GM18499 (cell line): ENCODE measurements at regions not wholly inside any gene's neighbourhood (a gene's known extent, or its start where the extent isn't known, plus 50 kb on each side); places are given as distances from the start of the nearest gene placed in this dataset.
"Not testable (repeated sequence)": the region's sequence is repeated elsewhere in the genome, so short reads cannot be mapped to it uniquely, and the experiment has no call there.

Experiments used
- ATAC-seq: cut with Tn5 transposase; IDR thresholded peaks from one replicate; pipeline ENCODE4 v1.9.1; 2021; ENCODE audit warnings: moderate number of reproducible peaks; ENCODE audit not compliant: insufficient read depth, unreplicated experiment

DNA sequence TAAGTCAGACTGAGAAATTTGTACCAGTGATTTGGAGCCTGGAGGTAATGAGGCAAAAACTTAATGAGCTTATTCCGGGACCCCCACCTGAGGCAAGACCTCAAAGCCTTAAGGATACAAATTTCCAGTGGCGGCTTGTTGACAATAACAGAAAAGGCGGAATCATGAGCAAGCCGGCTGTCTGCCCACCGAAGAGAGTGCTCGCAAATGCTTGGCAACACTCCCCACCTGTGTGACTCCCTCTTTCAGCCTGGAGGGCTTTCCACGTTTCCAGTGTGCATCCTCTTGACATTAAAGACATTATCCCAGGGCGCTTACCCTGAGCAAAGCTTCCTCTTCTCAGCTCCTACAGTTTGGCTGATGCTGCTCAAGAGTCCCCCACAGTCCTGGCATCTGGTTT is 830.4 kb upstream of the TPTE start:
- ATAC-seq, result not testable (repeated sequence)

DNA sequence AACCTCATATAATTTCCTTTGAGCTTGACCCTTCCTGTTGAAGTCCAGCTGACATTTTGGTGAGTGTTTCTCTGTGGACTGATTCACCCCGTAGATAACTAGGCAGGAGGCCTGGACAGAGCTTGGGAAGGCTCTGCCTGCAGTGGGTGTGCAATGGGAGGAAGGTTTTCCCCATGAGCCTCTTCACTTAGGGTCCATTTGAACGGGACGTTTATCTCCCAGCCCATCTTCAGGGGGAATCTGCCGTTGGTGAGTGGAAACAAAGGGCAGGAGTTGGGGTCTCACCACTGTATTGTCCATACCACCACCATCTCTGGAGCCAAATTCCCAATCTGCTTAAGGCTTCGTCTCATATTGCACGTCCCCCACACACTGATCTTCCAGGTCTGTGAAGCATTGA is 825.6 kb upstream of the TPTE start:
- not testable (repeated sequence) for ATAC-seq

DNA sequence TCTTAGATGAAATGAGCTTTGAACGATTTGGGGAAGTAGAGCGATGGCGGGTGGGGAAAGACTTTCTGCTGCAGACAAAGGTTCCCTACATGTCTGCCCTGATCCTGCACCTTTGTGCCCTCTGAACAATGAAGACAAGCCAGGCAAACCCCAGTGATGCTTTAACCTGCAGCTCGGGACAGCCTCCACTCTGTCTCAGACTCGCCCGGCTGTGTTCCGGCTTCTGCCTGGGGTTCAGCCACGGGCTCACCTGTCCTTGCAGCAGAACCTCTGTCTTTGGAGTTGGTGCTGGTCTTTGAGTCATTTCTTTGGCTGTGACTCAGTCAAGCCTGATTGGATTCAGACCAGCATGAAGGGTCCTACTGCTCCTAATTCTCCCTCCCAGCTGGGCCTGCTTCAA is 823.6 kb upstream of the TPTE start:
- ATAC-seq, result not testable (repeated sequence)

DNA sequence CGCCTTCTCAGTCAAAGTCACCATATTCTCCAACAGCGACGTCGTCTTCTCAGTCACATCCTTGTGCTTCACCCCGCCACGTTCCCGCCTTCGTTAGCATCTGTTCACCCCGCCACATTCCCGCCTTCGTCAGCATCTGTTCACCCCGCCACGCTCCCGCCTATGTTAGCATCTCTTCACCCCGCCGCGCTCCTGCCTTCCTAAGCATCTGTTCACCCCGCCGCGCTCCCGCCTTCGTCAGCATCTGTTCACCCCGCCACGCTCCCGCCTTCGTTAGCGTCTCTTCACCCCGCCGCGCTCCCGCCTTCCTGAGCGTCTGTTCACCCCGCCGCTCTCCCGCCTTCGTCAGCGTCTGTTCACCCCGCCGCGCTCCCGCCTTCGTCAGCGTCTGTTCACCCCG is 816.4 kb upstream of the TPTE start:
- ATAC-seq, result not testable (repeated sequence)

DNA sequence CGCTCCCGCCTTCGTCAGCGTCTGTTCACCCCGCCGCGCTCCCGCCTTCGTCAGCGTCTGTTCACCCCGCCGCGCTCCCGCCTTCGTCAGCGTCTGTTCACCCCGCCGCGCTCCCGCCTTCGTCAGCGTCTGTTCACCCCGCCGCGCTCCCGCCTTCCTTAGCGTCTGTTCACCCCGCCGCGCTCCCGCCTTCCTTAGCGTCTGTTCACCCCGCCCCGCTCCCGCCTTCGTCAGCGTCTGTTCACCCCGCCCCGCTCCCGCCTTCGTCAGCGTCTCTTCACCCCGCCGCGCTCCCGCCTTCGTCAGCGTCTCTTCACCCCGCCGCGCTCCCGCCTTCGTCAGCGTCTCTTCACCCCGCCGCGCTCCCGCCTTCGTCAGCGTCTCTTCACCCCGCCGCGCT is 815.9 kb upstream of the TPTE start:
- ATAC-seq, result not testable (repeated sequence)

DNA sequence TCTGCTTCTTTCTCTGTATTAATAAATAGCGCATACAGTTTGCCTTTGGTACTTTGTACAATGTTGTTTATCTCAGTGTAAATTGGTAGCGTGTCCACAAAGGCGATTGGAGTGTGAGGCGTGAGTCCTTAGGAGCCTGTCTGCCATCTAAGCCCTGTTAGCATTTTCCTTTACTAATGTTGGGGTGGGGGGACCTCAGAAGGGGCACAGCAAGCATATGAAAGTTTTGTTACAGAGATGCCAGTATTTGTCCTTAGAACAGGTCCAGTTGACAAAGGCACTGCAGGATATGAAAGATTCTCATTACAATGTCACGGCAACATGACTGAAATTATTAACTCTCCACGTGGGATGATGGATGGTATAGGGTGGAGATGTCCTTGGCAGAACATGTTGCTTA is 796.8 kb upstream of the TPTE start:
- not testable (repeated sequence) for ATAC-seq

DNA sequence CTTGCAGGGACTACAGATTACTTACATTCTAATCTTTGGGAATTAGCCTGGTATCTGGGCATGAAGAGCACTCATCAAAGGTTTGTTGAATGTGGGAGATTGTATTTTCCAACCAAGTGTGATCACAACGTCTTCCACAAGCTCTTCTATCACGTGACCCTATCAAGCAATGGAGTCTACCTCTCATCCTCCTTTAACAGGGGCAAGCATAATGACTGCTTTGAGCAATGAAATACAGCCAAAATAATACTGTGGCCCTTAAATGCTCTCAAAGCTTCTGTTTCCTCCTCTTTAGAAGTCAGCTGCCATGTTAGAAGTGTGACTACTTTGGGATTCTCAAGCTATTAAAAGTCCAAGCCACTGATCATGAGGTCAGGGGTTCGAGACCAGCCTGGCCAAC is 794.2 kb upstream of the TPTE start:
- ATAC-seq, result not testable (repeated sequence)

DNA sequence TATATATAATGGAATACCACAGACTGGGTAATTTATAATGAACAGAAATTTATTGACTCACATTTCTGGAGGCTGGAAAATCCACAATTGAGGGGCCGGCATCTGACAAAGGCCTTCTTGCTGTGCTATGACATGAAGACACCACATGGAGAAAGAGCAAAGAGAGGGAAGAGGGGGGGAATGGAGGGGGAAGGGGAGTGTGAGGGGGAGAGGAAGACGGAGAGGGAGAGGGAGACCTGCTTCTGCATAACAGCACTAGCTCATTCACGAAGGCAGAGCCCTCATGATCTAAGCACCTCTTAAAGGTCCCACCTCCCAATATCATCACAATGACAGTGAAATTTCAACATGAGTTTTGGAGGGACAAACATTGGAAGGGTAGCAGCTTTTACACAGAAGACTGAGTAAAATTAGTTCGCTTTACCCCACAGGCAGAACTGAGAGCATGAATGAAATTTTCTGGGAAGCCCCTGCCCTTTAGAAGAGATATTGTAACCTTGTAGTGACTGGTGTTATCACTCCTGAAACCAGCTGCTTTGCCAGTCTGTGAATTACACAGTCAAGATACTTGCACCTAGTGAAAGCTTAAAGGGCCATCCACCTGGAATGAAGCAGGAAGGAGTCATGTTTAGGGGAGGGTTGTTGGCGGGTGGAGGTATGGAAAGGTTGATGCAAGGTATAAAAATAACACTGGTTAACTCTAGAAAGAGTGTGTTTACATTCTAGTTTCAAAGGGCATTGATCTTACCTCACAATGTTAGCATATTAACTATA is 793.0 kb upstream of the TPTE start:
- ATAC-seq, result not testable (repeated sequence)

DNA sequence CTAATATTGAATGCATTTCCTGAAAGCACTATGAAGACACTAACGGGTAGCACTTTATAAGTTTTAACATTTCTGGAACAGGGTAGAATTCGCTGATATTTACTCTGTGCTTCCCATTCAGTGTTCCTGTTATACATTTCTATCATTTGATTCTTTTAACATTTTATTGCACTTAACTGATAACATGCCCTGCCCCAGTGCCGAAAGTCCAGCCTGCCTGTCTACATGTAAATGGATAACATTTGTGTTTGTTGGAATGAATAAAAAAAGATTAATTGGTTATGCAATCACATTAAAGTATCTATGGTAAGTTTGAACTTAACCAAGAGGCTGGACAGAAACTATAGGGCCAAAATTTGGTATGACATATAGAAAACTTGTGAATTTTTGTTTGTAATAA is 790.5 kb upstream of the TPTE start:
- no peak for ATAC-seq

DNA sequence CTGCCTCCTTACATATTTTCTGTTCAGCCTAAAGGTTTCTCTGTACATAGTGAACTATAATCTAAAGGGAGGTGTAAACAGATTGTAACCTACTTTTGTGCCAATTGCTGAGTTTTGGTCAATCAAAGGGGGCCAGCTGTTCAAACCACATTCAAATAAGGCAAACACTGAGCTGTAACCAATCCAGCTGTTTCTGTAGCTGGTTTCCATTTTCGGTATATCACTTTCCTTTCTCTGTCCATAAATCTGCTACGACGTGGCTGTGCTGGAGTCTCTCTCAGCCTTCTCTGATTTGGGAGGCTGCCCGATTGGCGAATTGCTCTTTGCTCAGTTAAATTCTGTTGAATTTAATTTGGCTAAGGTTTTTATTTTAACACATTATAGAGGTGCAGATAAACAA is 790.1 kb upstream of the TPTE start:
- not testable (repeated sequence) for ATAC-seq

DNA sequence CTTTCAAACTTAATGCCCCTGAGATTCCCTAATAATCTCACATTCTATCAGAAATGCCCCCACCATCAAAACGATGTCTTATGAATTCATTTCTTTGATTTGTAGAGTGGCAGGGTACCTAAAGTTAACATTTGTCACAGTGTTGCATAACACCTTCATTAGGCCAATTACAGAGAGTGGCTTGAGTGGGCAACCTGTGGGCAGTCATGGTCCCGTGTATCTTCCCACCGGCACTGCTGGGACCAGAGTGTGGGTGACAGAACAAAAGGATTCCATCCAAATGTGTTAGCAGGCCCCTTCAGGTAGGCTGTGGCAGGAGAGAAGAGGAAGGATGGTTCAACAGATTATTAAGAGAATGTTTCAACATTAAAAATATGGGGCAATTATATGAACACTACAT is 788.8 kb upstream of the TPTE start:
- not testable (repeated sequence) for ATAC-seq

DNA sequence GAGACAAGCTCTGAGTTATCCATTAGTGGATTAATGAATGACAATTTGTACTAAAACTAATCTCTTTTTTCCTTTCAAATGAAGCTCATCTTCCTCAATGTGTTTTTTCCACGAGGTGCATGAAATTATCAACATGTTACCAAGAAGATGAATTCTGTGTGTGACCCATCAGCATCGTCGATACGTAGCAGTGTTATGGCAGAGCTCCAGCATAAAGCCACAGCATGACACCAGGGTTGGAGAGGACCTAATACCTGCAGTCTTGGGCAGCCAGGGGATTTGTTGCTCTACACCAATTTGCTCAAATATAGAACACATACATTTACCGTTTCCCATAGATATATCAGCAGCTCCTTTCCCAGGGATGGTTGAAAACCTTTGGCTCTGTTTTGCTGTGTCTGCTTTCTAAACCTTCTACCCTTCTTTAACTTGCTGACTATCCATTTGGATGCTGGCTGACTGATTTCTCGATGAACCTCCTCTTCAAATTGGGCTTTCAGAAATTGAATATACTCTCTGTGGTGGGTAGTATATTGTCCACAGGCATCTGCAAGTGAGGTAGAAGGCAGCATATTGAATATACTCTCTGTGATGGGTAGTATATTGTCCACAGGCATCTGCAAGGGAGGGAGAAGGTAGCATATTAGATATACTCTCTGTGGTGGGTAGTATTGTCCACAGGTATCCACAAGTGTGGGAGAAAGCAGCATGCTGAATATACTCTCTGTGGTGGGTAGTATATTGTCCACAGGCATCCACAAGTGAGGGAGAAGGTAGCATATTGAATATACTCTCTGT is 787.4 kb upstream of the TPTE start:
- ATAC-seq, result not testable (repeated sequence)

DNA sequence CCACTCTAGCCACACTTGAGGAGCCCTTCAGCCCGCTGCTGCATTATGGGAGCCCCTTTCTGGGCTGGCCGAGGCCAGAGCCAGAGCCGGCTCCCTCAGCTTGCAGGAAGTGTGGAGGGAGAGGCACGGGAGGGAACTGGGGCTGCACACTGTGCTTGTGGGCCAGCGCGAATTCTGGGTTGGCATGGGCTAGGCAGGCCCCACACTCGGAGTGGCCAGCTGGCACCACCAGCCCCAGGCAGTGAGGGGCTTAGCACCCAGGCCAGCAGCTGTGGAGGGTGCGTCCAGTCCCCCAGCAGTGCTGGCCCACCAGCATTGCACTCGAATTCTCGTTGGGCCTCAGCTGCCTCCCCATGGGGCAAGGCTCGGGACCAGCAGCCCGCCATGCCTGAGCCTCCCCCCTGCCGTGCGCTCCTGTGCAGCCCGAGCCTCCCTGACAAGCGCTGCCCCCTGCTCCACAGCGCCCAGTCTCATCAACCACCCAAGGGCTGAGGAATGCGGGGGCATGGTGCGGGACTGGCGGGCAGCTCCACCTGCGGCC is 785.9 kb upstream of the TPTE start:
- ATAC-seq, result no peak

DNA sequence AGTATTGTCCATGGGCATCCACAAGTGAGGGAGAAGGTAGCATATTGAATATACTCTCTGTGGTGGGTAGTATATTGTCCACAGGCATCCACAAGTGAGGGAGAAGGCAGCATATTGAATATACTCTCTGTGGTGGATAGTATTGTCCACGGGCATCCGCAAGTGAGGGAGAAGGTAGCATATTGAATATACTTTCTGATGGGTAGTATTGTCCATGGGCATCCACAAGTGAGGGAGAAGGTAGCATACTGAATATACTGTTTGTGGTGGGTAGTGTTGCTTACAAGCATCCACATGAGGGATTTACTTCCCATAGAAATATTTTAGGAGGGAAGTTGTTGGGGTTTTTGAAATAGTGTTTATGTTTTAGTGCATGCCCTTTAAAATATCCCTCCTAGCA is 784.1 kb upstream of the TPTE start:
- ATAC-seq, result not testable (repeated sequence)

DNA sequence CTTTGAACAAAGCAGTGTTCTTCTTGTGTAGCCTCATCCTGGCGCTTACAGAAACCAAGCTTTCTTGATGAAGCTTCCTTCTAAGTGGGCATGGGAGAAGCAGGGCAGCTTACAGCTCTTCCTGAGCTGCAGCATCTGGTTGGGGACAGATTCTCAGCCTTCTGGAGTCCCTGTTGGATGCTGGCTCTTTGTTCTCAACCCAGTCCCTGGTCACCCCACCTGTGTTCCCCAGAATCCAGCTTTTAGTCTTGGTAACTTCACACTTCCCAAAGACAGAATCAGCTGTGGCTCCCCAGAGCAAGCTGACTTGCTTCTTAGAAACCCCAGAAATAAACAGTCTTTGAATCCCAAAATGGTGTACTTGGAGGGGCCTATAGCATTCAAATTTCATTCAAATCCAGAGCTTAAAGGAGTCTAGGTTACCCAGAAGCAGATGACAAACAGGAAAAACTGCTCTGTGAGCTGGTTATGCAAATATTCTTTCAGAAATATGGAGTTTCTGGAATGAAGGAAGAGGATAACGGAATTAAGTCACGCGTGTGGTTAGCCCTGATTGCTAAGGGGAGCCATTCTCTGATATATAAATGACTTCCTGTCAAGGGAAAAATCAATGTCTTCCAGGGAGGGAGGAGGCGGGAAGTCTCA is 783.4 kb upstream of the TPTE start:
- ATAC-seq, result not testable (repeated sequence)

DNA sequence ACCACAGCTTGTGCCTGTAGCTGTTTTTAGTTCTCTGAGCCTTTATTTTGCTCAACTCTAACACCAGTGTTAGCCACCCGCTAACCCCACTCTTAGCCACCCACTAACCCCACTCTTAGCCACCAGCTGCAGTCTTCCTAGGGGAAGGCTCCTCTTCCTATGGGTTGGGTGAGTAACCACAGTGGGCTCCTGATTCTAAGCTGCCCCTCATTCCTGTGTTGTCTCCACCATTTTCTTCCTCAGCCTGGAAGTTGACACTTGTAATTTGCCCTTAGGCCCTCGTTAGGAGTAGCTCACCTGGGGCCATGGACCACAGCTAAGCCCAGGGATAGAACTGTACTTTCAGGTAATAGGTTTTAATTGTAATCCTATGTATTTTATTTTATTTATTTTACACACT is 782.9 kb upstream of the TPTE start:
- ATAC-seq, result no peak

DNA sequence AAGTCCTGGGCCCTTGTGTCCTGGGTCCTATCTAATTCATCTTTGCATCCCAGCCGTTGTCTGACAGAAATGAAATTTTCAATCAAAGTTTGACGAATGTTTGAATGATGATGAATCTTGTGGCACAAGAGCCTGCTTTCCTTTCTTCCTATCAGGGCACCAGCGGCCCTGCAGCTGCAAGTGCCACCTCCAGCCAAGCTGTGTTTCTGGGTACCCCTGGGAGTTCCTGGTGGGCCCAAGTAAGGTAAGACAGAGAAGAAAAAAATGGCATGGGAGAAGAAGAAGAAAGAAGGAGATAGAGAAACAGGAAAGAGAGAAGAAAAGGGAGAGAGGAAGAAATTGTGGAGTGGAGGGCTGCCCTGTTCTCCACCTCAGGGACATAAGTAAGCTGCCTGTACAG is 782.1 kb upstream of the TPTE start:
- no peak for ATAC-seq

DNA sequence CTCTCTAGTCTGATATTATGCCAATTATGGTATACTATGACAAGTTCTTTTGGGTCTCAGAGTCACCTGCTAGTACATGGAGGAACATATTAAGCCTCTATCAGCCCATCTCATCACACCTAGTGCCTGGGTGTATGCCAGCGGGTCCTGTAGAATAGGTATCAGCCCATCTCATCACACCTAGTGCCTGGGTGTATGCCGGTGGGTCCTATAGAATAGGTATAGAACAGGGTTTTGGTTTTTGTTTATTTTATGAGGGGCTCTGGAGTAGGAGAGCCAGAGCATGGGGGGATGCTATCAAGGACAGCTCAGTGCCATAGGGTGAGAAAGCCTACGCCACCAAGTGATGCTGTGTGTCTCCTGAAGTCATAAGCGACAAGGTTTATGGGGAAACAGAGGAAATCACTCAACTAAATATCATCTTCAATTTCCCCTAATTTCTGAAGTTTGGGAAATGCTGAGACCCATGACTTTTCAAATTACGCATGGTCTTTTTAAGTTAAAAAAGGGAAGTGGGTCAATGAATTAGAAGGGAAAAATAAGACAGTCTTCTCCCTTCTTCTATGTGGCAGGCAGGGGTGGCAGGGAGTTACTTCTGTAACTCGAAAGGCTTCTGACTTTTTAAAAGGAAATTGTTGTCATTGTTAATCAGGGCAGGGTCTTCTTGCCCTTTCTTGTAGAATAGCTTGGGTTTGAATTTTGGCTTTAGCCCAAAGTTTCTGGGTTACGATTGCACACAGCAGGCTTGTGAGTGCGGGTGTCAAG is 781.0 kb upstream of the TPTE start:
- ATAC-seq, result not testable (repeated sequence)

DNA sequence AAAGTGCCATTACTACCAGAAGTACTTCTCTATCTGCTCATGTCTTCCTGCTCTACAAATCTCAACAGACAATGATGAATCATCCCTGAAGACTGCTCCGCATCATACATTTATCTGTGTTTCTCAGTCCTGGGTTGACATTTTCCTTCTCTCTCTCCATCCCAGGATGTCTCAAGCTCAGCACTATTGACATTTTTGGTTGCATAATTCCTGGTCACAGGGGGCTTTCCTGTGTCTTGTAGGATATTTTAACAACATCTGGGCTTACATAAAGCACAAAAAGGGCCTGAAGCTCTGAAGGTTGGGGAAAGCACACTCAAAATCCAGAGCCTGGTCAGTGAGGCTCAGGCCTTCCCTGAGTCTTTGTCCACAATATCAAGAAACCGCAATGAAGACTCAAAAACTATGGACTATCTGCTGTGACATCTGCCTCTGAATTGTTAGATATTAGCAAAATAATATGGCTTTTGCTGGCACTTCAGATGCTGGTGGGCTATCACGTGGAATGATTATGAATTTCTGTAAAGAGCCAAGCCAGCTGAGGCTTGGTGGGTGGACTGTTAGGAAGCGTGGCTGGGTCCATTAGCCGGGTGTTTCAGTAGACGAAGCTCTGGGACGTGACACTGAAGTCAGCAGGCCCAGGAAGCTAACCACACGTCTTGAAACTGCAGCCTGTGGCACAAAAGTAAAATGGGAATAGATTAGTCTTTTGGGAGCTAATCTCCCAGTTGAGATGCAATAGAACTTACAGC is 780.2 kb upstream of the TPTE start:
- not testable (repeated sequence) for ATAC-seq
